ENCODE measurements at regions not wholly inside any gene's neighbourhood (a gene's known extent, or its start where the extent isn't known, plus 50 kb on each side); places are given as distances from the start of the nearest gene placed in this dataset.

DNA sequence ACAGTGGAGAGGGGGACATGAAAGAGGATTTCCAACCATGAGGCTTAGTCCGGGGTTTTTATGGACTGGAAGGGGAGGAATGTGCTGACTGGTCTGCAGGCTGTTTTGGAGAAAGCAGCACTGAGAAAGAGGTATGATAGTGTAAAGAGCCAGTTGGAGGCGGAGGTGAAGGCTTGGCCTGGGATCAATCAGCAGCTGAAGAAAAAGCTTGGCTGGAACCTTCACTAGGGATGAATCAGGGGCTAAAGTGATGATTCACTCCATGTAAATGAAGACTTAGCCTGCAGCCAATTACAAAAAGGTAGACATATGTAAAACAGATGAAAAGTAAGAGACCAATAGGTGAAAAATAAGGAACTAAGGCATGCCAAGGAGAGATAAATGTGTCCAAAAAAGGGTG, 1382.6 kb downstream of the GATA3 start:
- TF ChIP-seq, protein P1, sequence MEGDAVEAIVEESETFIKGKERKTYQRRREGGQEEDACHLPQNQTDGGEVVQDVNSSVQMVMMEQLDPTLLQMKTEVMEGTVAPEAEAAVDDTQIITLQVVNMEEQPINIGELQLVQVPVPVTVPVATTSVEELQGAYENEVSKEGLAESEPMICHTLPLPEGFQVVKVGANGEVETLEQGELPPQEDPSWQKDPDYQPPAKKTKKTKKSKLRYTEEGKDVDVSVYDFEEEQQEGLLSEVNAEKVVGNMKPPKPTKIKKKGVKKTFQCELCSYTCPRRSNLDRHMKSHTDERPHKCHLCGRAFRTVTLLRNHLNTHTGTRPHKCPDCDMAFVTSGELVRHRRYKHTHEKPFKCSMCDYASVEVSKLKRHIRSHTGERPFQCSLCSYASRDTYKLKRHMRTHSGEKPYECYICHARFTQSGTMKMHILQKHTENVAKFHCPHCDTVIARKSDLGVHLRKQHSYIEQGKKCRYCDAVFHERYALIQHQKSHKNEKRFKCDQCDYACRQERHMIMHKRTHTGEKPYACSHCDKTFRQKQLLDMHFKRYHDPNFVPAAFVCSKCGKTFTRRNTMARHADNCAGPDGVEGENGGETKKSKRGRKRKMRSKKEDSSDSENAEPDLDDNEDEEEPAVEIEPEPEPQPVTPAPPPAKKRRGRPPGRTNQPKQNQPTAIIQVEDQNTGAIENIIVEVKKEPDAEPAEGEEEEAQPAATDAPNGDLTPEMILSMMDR (IDR thresholded peaks at IDR 0.05; ENCODE audit: poor library complexity): no peak
- TF ChIP-seq EZH2 (IDR thresholded peaks at IDR 0.05; ENCODE audit: borderline replicate concordance) (no peak), EZH2phosphoT487 (IDR thresholded peaks at IDR 0.05; ENCODE audit: low read depth, severe bottlenecking, unreplicated experiment) (no peak)
